ENCODE measurements at regions not wholly inside any gene's neighbourhood (a gene's known extent, or its start where the extent isn't known, plus 50 kb on each side); places are given as distances from the start of the nearest gene placed in this dataset.
"Not testable (repeated sequence)": the region's sequence is repeated elsewhere in the genome, so short reads cannot be mapped to it uniquely, and the experiment has no call there.

GRCh38 chr18:41690332-41691127 lies 264.5 kb upstream of the PIK3C3 start:
- peak; percentile 41 for DNase-seq

DNA sequence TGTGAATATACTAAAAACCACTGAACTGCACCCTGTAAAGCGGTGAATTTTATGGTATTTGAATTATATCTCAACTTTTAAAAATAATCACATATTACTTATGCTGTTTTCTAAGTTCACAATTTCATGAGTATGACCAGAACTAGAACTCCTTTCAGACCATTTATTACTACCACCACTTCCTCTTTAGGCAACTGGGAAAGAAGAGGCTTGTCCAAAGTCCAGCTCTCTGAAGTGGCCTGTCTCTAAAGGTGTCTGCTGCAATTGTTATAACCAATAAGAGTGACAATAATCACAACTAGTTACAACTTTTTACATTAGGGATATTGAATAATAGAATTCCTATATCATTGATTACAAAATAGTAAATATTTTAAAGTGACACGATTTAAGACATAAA lies 267.9 kb upstream of the PIK3C3 start:
- no peak for DNase-seq

DNA sequence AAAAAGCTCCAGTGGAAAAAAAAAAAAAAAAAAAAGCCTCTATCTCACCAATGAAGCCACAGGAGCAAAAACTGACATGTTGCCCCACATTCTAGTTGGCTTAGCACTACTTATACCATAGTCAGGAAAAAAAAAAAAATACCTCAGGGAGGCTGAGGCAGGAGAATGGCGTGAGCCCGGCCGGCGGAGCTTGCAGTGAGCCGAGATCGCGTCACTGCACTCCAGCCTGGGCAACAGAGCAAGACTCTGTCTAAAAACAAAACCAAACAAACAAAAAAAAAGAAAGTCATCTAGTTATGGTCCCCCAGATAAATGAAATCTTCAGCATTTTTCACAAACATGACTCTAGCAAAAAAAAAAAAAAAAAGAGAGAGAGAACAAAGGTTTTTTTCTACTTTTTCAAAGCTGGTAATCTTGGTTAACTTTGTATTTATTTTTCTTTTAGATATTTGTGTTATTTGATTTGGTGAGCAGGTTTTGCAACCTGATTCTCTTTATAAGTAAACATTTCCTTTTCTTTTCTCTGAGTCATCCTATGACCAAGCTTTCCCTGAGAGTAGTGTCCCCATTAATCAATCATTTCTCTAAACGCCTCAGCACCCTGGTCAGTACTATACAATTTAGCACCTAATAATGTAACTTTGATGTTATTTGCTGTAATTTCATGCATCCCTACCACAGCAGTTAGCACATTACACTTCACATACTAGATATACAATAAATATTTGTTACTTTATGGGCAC lies 273.7 kb upstream of the PIK3C3 start:
- no peak for DNase-seq

GRCh38 chr18:41674506-41674905 lies 280.5 kb upstream of the PIK3C3 start:
- no peak for DNase-seq

DNA sequence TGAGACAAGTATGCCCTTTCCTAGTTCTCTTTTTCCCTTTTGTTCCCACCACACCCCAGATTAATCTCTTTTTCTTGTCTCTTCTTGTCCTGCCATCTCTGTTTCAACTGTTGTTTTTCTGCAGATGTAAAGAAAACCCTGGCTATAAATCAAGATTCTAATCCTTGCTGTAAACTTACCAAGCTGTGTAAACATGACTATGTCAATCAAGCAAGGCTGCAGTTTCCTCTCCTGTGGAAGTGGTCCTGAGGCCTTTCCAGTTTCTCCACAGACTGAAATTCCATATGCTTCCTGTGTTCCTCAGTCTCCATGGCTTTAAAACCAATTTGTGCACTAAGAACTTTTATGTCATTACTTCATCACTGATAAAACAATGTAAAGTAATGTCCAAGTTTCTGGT lies 288.8 kb upstream of the PIK3C3 start:
- no peak for DNase-seq

DNA sequence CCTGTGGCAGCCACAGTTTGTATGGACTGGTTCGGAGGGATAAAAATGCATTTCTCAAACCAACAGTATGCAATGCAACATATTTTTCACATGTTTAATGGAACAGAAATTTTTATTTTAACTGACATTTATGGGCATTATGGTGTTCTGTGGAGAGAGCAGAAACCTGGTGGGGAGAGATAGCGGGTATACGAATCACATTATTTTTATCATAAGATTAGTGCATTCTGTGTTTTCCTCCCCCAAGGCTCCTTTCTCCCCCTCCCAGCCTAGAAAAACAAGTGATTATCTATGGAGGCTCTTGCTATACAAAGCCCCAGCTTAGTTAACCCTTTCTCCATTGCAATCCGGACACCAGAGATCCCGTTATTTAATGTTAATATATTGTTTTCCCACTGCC lies 289.8 kb upstream of the PIK3C3 start:
- no peak for DNase-seq

- DNase-seq = peak; percentile 46
Observed at GRCh38 chr18:41660654-41661053, 294.4 kb upstream of the PIK3C3 start.

- DNase-seq = no peak
Observed at GRCh38 chr18:41659438-41660130, 295.4 kb upstream of the PIK3C3 start.

GRCh38 chr18:41657189-41657588 lies 297.8 kb upstream of the PIK3C3 start:
- DNase-seq = no peak

GRCh38 chr18:41655074-41655473 lies 300.0 kb upstream of the PIK3C3 start:
- no peak for DNase-seq

GRCh38 chr18:41647914-41648313 lies 307.1 kb upstream of the PIK3C3 start:
- no peak for DNase-seq

GRCh38 chr18:41646915-41647620 lies 308.0 kb upstream of the PIK3C3 start:
- no peak for DNase-seq

GRCh38 chr18:41645589-41646360 lies 309.3 kb upstream of the PIK3C3 start:
- no peak for DNase-seq

DNA sequence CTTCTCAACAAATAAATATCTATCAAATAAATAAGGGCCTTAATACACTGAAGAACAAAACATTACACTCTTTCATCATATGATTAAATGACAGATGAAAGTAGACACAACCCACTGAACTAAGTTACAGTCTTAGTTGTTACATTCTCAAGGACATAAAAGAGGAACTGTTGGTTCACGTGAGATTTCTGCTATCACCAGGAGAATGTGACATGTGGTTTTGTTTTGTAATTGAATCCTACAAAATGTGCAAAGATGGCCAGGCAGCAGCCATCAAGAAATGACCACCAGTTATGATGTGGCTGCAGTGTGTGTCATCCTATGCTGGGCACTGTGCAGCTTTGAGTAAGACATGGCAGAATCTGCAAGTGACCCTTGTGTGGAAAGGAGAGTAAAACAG lies 310.6 kb upstream of the PIK3C3 start:
- no peak for DNase-seq

DNA sequence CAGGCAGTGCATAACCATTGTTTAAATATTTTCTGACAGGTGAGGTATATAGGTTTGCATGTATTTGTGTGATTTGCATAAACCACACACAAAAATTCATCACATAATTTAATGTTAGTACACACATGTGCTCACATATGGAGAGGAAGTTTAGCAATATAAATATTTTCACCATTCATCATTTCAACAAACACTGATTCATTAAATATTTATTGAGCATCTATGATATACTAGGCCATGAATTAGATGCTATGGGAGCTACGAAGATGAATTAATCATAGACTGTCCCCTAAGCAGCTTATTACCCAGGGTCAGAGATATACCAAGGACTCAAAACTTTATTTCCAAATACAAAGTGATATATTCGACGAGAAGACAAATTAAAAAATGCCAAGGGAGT lies 311.6 kb upstream of the PIK3C3 start:
- DNase-seq = no peak

- peak; percentile 9 for DNase-seq
Observed at GRCh38 chr18:41642756-41643155, 312.3 kb upstream of the PIK3C3 start.

- no peak for DNase-seq
Observed at GRCh38 chr18:41639218-41639617, 315.8 kb upstream of the PIK3C3 start.

GRCh38 chr18:41631723-41632285 lies 323.2 kb upstream of the PIK3C3 start:
- DNase-seq = not testable (repeated sequence)

GRCh38 chr18:41630232-41630886 lies 324.7 kb upstream of the PIK3C3 start:
- DNase-seq = no peak

DNA sequence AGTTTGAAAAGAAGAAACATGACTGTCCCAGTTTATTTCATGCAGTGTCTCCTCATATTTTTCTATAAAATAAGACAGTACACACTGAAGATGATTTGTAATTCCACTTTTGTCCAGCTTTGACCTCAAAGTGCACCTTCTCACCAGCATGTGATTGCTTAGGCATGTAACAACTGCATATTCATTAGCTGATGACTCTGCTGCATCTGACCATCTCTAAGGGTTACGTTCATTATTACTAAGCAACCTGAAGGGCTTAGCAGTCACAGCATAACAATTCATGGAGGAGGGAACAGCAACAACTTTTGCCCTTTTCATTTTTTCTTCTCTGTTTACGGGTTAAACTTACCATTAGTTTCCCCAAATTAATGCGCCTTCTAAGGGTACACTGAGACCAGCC lies 330.6 kb upstream of the PIK3C3 start:
- peak; percentile 1 for DNase-seq

DNA sequence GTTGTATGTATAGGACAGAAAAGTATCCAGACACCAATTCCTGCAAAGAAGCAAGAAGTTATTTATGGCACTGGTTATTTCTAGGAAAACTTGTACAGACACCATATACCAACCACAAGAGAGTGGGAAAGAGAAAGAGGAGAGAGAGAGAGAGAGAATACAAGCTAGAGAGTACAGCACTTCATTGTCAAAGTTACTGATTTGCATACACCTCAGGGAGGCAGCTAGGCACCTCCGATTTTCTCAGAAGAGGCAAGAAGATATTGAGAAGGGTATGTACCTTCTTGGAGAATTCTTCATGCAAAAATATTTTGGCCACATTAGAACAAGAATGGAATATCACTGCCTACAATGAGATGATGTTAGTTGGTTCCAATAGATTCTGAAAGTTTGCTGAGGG lies 333.9 kb upstream of the PIK3C3 start:
- no peak for DNase-seq

Measured in fibroblast of upper back skin (primary cell).